Right atrium auricular region (tissue), 2 donors: ENCODE measurements at regions not wholly inside any gene's neighbourhood (a gene's known extent, or its start where the extent isn't known, plus 50 kb on each side); places are given as distances from the start of the nearest gene placed in this dataset.

Experiments used
- DNase-seq: peaks from one replicate; pipeline ENCODE4 v3.0.0-alpha.2; 2019; ENCODE audit warnings: low spot score
- H3K27ac ChIP-seq, 2 donors: fragments of 200-600 bp; sonication (generic); 1 replicate in 1 of 2; 2 replicates in 1 of 2; pipeline ENCODE4 v1.5.1; 2016 to 2019
- H3K27me3 ChIP-seq, 2 donors: fragments of 200-600 bp; sonication (generic); one replicate each; pipeline versions ENCODE4 v1.5.1 to v1.6.0; 2017 to 2019
- H3K36me3 ChIP-seq: fragments of 200-600 bp; sonication (generic); one replicate; pipeline ENCODE4 v1.5.1; 2016
- H3K4me1 ChIP-seq, 2 donors: fragments of 200-600 bp; sonication (generic); one replicate each; pipeline versions ENCODE4 v1.5.1 to v1.6.0; 2017 to 2019
- H3K4me3 ChIP-seq, 2 donors: fragments of 200-600 bp; sonication (generic); 1 replicate in 1 of 2; 2 replicates in 1 of 2; pipeline ENCODE4 v1.5.1; 2017 to 2019; ENCODE audit warnings: mild to moderate bottlenecking in 1 of 2, moderate library complexity in 1 of 2
- H3K9me3 ChIP-seq, 2 donors: fragments of 200-600 bp; sonication (generic); one replicate each; pipeline ENCODE4 v1.5.1; 2019
- TF ChIP-seq, protein P1 (sequence below), 2 donors: fragments of 200-600 bp; sonication (generic); IDR thresholded peaks; one replicate each; pipeline ENCODE4 v1.5.1; 2019; ENCODE audit warnings: antibody characterized with exemption in 2 of 2

DNA sequence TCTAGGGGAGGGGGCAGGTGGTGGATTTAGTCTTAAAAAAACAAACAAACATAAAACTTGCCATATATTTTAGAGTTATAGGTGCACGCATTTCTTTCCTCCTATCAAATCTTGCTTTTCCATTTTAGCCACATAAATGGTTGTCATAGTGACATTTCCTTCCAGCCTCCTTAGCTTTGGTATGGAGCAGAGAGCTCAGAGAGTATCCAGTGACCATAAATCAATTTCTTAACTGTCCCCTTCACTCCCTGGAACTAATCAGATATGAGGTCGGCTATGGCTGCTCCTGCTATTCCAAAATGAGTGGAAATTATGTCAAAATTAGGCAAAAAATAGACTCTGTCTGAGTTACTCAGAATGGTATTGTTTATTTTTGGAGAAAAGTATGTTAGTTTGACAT is 164.5 kb downstream of the EBLN2 start:
- no peaks in the 10 kb centered on the region for H3K4me1 ChIP-seq
- no peaks in the 10 kb centered on the region for H3K36me3 ChIP-seq
- H3K27ac ChIP-seq = no peak overlapping the region
- H3K4me3 ChIP-seq = no peak overlapping the region
- no peak for DNase-seq
- H3K27me3 ChIP-seq = no peaks in the 10 kb centered on the region
- no peaks in the 10 kb centered on the region for H3K9me3 ChIP-seq
- TF ChIP-seq, protein P1, sequence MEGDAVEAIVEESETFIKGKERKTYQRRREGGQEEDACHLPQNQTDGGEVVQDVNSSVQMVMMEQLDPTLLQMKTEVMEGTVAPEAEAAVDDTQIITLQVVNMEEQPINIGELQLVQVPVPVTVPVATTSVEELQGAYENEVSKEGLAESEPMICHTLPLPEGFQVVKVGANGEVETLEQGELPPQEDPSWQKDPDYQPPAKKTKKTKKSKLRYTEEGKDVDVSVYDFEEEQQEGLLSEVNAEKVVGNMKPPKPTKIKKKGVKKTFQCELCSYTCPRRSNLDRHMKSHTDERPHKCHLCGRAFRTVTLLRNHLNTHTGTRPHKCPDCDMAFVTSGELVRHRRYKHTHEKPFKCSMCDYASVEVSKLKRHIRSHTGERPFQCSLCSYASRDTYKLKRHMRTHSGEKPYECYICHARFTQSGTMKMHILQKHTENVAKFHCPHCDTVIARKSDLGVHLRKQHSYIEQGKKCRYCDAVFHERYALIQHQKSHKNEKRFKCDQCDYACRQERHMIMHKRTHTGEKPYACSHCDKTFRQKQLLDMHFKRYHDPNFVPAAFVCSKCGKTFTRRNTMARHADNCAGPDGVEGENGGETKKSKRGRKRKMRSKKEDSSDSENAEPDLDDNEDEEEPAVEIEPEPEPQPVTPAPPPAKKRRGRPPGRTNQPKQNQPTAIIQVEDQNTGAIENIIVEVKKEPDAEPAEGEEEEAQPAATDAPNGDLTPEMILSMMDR (IDR thresholded peaks at IDR 0.05) = no peak

DNA sequence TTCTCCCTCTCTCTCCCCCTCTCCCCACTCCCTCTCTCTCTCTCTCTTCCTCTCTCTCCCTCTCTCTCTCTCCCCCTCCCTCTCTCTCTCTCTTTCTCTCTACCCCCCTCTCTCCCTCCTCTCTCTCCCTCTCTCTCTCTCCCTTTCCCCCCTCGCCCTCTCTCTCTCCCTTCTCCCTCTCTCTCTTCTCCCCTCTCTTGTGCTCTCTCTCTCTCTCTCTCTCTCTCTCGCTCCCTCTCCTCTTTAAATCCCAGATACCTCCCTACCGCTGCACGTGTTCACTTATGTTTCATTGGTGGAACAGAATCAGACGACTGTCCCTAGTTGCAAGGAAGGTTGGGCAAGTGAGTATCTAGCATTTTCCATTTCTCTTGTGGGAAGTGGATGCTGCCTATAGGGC is 166.5 kb downstream of the EBLN2 start:
- Histone ChIP-seq H3K27me3 (no peaks in the 10 kb centered on the region), H3K9me3 (no peaks in the 10 kb centered on the region)

DNA sequence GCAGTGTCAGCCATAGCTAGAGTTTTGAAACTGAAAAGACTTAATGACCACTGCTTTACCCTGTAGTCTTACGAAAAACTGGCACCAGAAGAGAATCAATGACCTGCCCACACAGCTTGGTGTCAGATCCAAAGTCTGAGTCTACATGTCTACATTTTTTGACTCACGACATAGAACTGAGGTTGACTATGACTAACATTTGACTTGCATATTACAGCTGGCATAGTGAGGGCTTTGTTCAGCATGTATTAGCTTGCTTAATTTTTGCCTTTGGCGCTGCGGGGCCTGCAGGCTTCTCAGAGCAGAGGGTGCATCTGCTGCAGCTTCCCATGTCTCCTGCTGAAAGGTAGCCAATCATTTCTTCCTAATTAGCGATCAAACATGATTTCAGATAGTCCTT is 167.0 kb downstream of the EBLN2 start:
- Histone ChIP-seq H3K27ac (no peak overlapping the region), H3K4me3 (no peak overlapping the region)
- TF ChIP-seq, protein P1 (IDR thresholded peaks at IDR 0.05) = no peak

More for the DNA sequence above, 166.5 kb downstream of the EBLN2 start:
- H3K36me3 ChIP-seq = no peaks in the 10 kb centered on the region
- no peak overlapping the region for H3K4me3 ChIP-seq
- TF ChIP-seq, protein P1 (IDR thresholded peaks at IDR 0.05) = no peak
- no peaks in the 10 kb centered on the region for H3K4me1 ChIP-seq
- no peak overlapping the region for H3K27ac ChIP-seq
- DNase-seq = no peak

DNA sequence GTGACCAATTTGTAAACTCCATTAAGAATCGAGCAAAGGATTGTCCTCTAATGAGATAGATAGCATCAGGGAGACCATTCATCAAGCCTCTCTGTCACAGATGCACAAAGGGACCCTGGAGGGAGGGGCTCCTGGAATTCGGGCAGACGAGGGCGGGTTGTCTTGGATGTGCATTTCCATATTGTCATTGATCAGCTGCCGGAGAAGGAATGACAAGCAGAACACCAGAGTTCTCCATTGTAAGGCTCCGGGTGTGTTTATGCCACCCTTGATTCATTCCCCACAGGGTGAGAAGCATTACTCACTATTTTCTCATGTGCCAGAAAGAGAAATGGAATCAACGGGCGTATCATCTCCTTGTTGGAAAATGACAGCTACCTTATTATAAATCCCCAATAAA is 167.5 kb downstream of the EBLN2 start:
- Histone ChIP-seq H3K27ac (no peak overlapping the region), H3K4me1 (no peaks in the 10 kb centered on the region), H3K4me3 (no peak overlapping the region), H3K36me3 (no peaks in the 10 kb centered on the region), H3K27me3 (no peaks in the 10 kb centered on the region), H3K9me3 (no peaks in the 10 kb centered on the region)
- TF ChIP-seq, protein P1 (IDR thresholded peaks at IDR 0.05) = no peak
- no peak for DNase-seq

More for the DNA sequence above, 167.0 kb downstream of the EBLN2 start:
- Histone ChIP-seq H3K4me1 (no peaks in the 10 kb centered on the region), H3K27me3 (no peaks in the 10 kb centered on the region), H3K36me3 (no peaks in the 10 kb centered on the region), H3K9me3 (no peaks in the 10 kb centered on the region)
- no peak for DNase-seq

DNA sequence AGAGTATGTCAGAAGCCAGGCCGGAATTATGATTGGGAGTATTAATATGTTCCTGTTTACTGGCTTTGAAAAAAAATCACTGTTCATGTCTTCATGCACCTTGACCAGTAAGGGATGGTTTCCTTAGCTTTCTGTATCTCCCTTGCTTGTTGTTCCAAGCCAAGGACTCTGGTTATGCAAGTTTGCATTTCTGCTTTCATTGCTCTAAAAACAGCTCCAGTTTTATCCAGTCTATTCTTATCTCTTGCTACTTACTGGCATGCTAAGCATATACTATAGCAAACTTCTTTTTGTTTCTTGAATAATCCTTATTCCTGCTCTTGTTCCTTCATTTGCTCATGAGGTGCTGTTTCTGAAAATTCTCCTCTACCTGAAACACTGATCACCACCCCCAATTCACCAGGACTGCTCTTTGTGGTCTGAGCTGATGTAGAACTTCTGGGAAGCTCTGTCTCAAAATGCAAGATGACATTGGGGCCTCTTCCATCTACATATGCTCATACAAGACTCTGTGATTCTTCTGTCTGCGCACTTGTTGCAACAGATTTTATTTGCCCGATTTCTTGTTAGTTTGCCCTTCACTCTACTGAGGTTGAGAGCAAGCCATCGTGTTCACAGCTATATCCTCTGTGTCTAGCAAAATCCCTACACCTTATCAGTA is 173.0 kb downstream of the EBLN2 start:
- Histone ChIP-seq H3K9me3 (no peaks in the 10 kb centered on the region), H3K27me3 (no peaks in the 10 kb centered on the region), H3K4me3 (no peak overlapping the region), H3K36me3 (no peaks in the 10 kb centered on the region), H3K4me1 (no peaks in the 10 kb centered on the region), H3K27ac (no peak overlapping the region)
- TF ChIP-seq, protein P1 (IDR thresholded peaks at IDR 0.05) = no peak
- DNase-seq = no peak

DNA sequence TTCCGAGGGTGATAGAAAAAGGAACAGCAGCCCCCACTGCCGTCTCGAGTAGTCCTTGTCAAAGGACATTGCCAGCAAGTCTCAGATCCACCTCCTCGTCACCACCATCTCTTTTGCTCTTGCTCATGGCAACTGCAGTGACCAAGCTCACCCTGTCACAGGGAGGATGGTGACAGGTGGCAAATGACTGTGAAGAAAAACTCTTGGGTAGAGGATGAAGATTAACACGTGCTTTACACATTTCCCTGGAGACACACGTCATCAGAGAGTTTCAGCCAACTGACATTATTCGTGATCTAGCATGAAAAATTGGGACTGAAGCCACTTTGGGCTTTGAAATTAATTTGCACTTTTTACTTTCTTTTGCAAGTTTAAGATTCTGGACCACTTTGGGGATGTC is 174.3 kb downstream of the EBLN2 start:
- H3K27ac ChIP-seq = no peak overlapping the region
- no peaks in the 10 kb centered on the region for H3K9me3 ChIP-seq
- H3K36me3 ChIP-seq = no peaks in the 10 kb centered on the region
- H3K4me1 ChIP-seq = no peaks in the 10 kb centered on the region
- no peak for DNase-seq
- H3K27me3 ChIP-seq = no peaks in the 10 kb centered on the region
- no peak overlapping the region for H3K4me3 ChIP-seq
- TF ChIP-seq, protein P1 (IDR thresholded peaks at IDR 0.05) = no peak
